Stomach (tissue), 8 donors: ENCODE measurements at regions not wholly inside any gene's neighbourhood (a gene's known extent, or its start where the extent isn't known, plus 50 kb on each side); places are given as distances from the start of the nearest gene placed in this dataset.
"Not testable (repeated sequence)": the region's sequence is repeated elsewhere in the genome, so short reads cannot be mapped to it uniquely, and the experiment has no call there.

ENCODE experiments used
- DNase-seq, 2 donors: peaks; one replicate each; pipeline versions ENCODE4 v3.0.0 to v3.0.0-alpha.2; 2013 to 2019
- H3K27ac ChIP-seq, 5 donors: fragments of 200-600 bp in 4 of 5; sonication (generic) in 4 of 5; one replicate each; pipeline ENCODE4 v1.5.1; 2013 to 2019; ENCODE audit warnings: mild to moderate bottlenecking in 1 of 5, moderate library complexity in 1 of 5
- H3K27me3 ChIP-seq, 3 donors: fragments of 200-600 bp; sonication (generic); one replicate each; pipeline ENCODE4 v1.5.1; 2017 to 2019; ENCODE audit warnings: mixed run types in 1 of 3
- H3K36me3 ChIP-seq, 4 donors: fragments of 200-600 bp; sonication (generic); 1 replicate in 3 of 4; 2 replicates in 1 of 4; pipeline ENCODE4 v1.5.1; 2016 to 2019
- H3K4me1 ChIP-seq, 4 donors: fragments of 200-600 bp; sonication (generic); one replicate each; pipeline ENCODE4 v1.5.1; 2016 to 2019
- H3K4me3 ChIP-seq, 4 donors: fragments of 200-600 bp; sonication (generic) in 3 of 4; one replicate each; pipeline ENCODE4 v1.5.1; 2016 to 2019; ENCODE audit warnings: mild to moderate bottlenecking in 1 of 4
- H3K9me3 ChIP-seq, 4 donors: fragments of 200-600 bp; sonication (generic); one replicate each; pipeline ENCODE4 v1.5.1; 2016 to 2019
- CTCF ChIP-seq, 7 experiments: fragments of 450-650 bp in 4 of 7; fragments of 200-600 bp in 3 of 7; sonication (generic) in 3 of 7; IDR thresholded peaks; one replicate each; pipeline ENCODE4 v1.5.1; 2016 to 2019; ENCODE audit warnings: antibody characterized with exemption in 7 of 7, control low read depth in 2 of 7, mild to moderate bottlenecking in 1 of 7
- EP300 ChIP-seq: sonication (generic); formaldehyde crosslinking; IDR thresholded peaks from one replicate; pipeline ENCODE4 v1.6.1; 2017; ENCODE audit warnings: antibody characterized with exemption
- POLR2A ChIP-seq, 4 donors: fragments of 450-650 bp; IDR thresholded peaks; one replicate each; pipeline ENCODE4 v1.6.1; 2016; ENCODE audit warnings: antibody characterized with exemption in 4 of 4, control low read depth in 2 of 4, mild to moderate bottlenecking in 1 of 4, moderate library complexity in 1 of 4
- POLR2AphosphoS5 ChIP-seq, 3 donors: sonication (generic); formaldehyde crosslinking; IDR thresholded peaks; one replicate each; pipeline ENCODE4 v1.6.1; 2016; ENCODE audit warnings: antibody characterized with exemption in 3 of 3
- WGBS, 5 donors: extraction: QIAGEN DNeasy Blood & Tissue Kit in 3 of 5; methylation state at CpG; one replicate each; pipeline versions ENCODE4 v1.1.5 to v1.1.7; 2013 to 2018; 5-methylcytosine and 5-hydroxymethylcytosine counted together
- intact Hi-C: fragments of 100-400 bp; cut with DNase I; formaldehyde crosslinking; loops from one replicate; pipeline ENCODE4 v1.15.1; 2023; ENCODE audit warnings: low total_unique reads
- donor health status: healthy with polysubstance abuse.
- donor health status: Bipolar disorder and iron deficiency.
- donor health status: healthy.

GRCh38 chrX:76774912-76775311 is 347.4 kb downstream of the MAGEE1 start:
- H3K4me1 ChIP-seq, DNase-seq, intact Hi-C loops, H3K4me3 ChIP-seq, H3K36me3 ChIP-seq, H3K27ac ChIP-seq, H3K9me3 ChIP-seq, H3K27me3 ChIP-seq: not testable (repeated sequence)
- WGBS, 5 donors: 63 to 94% (median 87%) methylated on average over 3 of the region's 3 CpGs

- intact Hi-C loops: no loop called here
- 72 to 96% (median 85%) methylated on average over 2 of the region's 2 CpGs for WGBS, 5 donors
- H3K27ac ChIP-seq: no peak overlapping the region
- H3K27me3 ChIP-seq: no peaks in the 10 kb centered on the region
- H3K4me3 ChIP-seq: no peak overlapping the region
- H3K9me3 ChIP-seq: no peaks in the 10 kb centered on the region
- no peaks in the 10 kb centered on the region for H3K4me1 ChIP-seq
- DNase-seq: no peak
- TF ChIP-seq CTCF (IDR thresholded peaks at IDR 0.05) (no peak), POLR2A (IDR thresholded peaks at IDR 0.05) (no peak), POLR2AphosphoS5 (IDR thresholded peaks at IDR 0.05) (no peak), EP300 (no peak)
- no peaks in the 10 kb centered on the region for H3K36me3 ChIP-seq
Observed at GRCh38 chrX:76796311-76796710, 368.8 kb downstream of the MAGEE1 start.

GRCh38 chrX:76802708-76803107 is 375.2 kb downstream of the MAGEE1 start:
- no peak for DNase-seq
- 70 to 87% (median 81%) methylated on average over 3 of the region's 3 CpGs for WGBS, 5 donors
- no peaks in the 10 kb centered on the region for H3K27me3 ChIP-seq
- H3K36me3 ChIP-seq: no peaks in the 10 kb centered on the region
- intact Hi-C loops: no loop called here
- TF ChIP-seq CTCF (IDR thresholded peaks at IDR 0.05) (no peak), POLR2A (IDR thresholded peaks at IDR 0.05) (no peak), POLR2AphosphoS5 (IDR thresholded peaks at IDR 0.05) (no peak), EP300 (no peak)
- no peaks in the 10 kb centered on the region for H3K4me1 ChIP-seq
- no peak overlapping the region for H3K4me3 ChIP-seq
- peaks cover 0 to 2% (median 0%) of the 10 kb centered on the region in 4 donors for H3K9me3 ChIP-seq
- H3K27ac ChIP-seq: no peak overlapping the region

GRCh38 chrX:76815754-76816153 is 388.2 kb downstream of the MAGEE1 start:
- 61 to 92% (median 75%) methylated on average over 3 of the region's 3 CpGs for WGBS, 5 donors
- Histone ChIP-seq H3K27me3 (no peaks in the 10 kb centered on the region), H3K36me3 (no peaks in the 10 kb centered on the region), H3K27ac (no peak overlapping the region), H3K4me3 (no peak overlapping the region), H3K4me1 (no peaks in the 10 kb centered on the region), H3K9me3 (no peaks in the 10 kb centered on the region)
- DNase-seq: no peak
- TF ChIP-seq CTCF (IDR thresholded peaks at IDR 0.05) (no peak), POLR2AphosphoS5 (IDR thresholded peaks at IDR 0.05) (no peak), POLR2A (IDR thresholded peaks at IDR 0.05) (no peak), EP300 (no peak)
- intact Hi-C loops: no loop called here

GRCh38 chrX:76817279-76817678 is 389.8 kb downstream of the MAGEE1 start:
- H3K9me3 ChIP-seq, H3K36me3 ChIP-seq, intact Hi-C loops, H3K27me3 ChIP-seq, H3K4me3 ChIP-seq, H3K27ac ChIP-seq, H3K4me1 ChIP-seq, DNase-seq: not testable (repeated sequence)
- WGBS, 5 donors: no CpG with 5 or more reads among the region's 1 CpG

GRCh38 chrX:76821276-76821675 is 393.8 kb downstream of the MAGEE1 start:
- no peak overlapping the region for H3K27ac ChIP-seq
- no peaks in the 10 kb centered on the region for H3K9me3 ChIP-seq
- 80 to 100% (median 100%) methylated on average over 1 of the region's 1 CpG; no CpG with 5 or more reads in 1 of the 5 donors for WGBS, 5 donors
- H3K4me3 ChIP-seq: no peak overlapping the region
- H3K4me1 ChIP-seq: no peaks in the 10 kb centered on the region
- DNase-seq: no peak
- H3K27me3 ChIP-seq: no peaks in the 10 kb centered on the region
- TF ChIP-seq EP300: no peak
- intact Hi-C loops: no loop called here
- H3K36me3 ChIP-seq: no peaks in the 10 kb centered on the region
